HCT116 (cell line): ENCODE measurements at regions not wholly inside any gene's neighbourhood (a gene's known extent, or its start where the extent isn't known, plus 50 kb on each side); places are given as distances from the start of the nearest gene placed in this dataset.

ENCODE experiments used
- EZH2 ChIP-seq: fragments of 200-600 bp; sonication (generic); IDR thresholded peaks from 2 replicates; pipeline ENCODE4 v1.6.1; 2017; ENCODE audit warnings: antibody characterized with exemption, mixed run types
- POLR2A ChIP-seq: IDR thresholded peaks from 2 replicates; pipeline ENCODE4 v1.7.0; 2011; ENCODE audit warnings: borderline replicate concordance; ENCODE audit not compliant: insufficient read depth, insufficient read length; ENCODE audit errors: extremely low read depth
- RAD21 ChIP-seq: IDR thresholded peaks from 2 replicates; pipeline ENCODE4 v1.6.1; 2012; ENCODE audit warnings: low read depth, mild to moderate bottlenecking

GRCh38 chr3:46146548-46146947, 61.6 kb downstream of the CCR1 start:
- TF ChIP-seq POLR2A (no peak), RAD21 (no peak), EZH2 (no peak)
